ENCODE measurements at regions not wholly inside any gene's neighbourhood (a gene's known extent, or its start where the extent isn't known, plus 50 kb on each side); places are given as distances from the start of the nearest gene placed in this dataset.
A peak's percentile ranks its signal among the peaks of the same experiment; 100 is the strongest.

- H3K9me3 Mint-ChIP-seq (ENCODE audit: unreplicated experiment), result peaks cover 4% of the 10 kb centered on the region
- H3K36me3 Mint-ChIP-seq (ENCODE audit: low read depth, unreplicated experiment), result no peaks in the 10 kb centered on the region
- no peak overlapping the region for H3K4me3 ChIP-seq (ENCODE audit: insufficient read depth, low read depth, low read length)
- H3K27ac ChIP-seq (ENCODE audit: low read depth, low read length), result no peak overlapping the region
- H3K27me3 ChIP-seq (ENCODE audit: insufficient read depth, low read length), result no peaks in the 10 kb centered on the region
- H3K4me2 ChIP-seq (ENCODE audit: low read length), result no peak overlapping the region
- no peaks in the 10 kb centered on the region for H3K4me1 ChIP-seq (ENCODE audit: insufficient read depth, low read length)
- no peaks in the 10 kb centered on the region for H3K9me3 ChIP-seq (ENCODE audit: insufficient read depth, low read depth, low read length)
- no peak for DNase-seq (ENCODE audit: low read depth)
- no peak overlapping the region for H3K4me3 Mint-ChIP-seq (ENCODE audit: unreplicated experiment)
- no peak for FAIRE-seq
- H3K27me3 Mint-ChIP-seq (ENCODE audit: low read depth, unreplicated experiment), result peaks cover 22% of the 10 kb centered on the region
- H2AFZ ChIP-seq (ENCODE audit: low read depth, low read length), result no peak overlapping the region
- no peaks in the 10 kb centered on the region for H3K4me1 Mint-ChIP-seq (ENCODE audit: low read depth, unreplicated experiment)
- TF ChIP-seq CTCF (IDR thresholded peaks at IDR 0.05; ENCODE audit: insufficient read depth, low read depth, low read length), result no peak
- no peak for TF ChIP-seq EZH2 (IDR thresholded peaks at IDR 0.05; ENCODE audit: insufficient read depth, low read length)
- H3K79me2 ChIP-seq (ENCODE audit: insufficient read depth, low read length), result no peaks in the 10 kb centered on the region
- no peak overlapping the region for H3K9ac ChIP-seq (ENCODE audit: low read length)
- H3K36me3 ChIP-seq (ENCODE audit: insufficient read depth, low read length), result no peaks in the 10 kb centered on the region
- H4K20me1 ChIP-seq (ENCODE audit: insufficient read depth, low read length), result no peaks in the 10 kb centered on the region
- no peak overlapping the region for H3K27ac Mint-ChIP-seq (ENCODE audit: unreplicated experiment)
Measured at GRCh38 chr6:14929291-14929690, 316.6 kb upstream of the JARID2 start.

- H3K27ac ChIP-seq (ENCODE audit: low read depth, low read length), result no peak overlapping the region
- no peaks in the 10 kb centered on the region for H3K79me2 ChIP-seq (ENCODE audit: insufficient read depth, low read length)
- no peak overlapping the region for H2AFZ ChIP-seq (ENCODE audit: low read depth, low read length)
- no peak overlapping the region for H3K9ac ChIP-seq (ENCODE audit: low read length)
- no peaks in the 10 kb centered on the region for H3K36me3 ChIP-seq (ENCODE audit: insufficient read depth, low read length)
- FAIRE-seq (no peak), DNase-seq (ENCODE audit: low read depth) (no peak)
- H3K4me1 ChIP-seq (ENCODE audit: insufficient read depth, low read length), result no peaks in the 10 kb centered on the region
- TF ChIP-seq CTCF (IDR thresholded peaks at IDR 0.05; ENCODE audit: insufficient read depth, low read depth, low read length), result no peak
- no peak for TF ChIP-seq EZH2 (IDR thresholded peaks at IDR 0.05; ENCODE audit: insufficient read depth, low read length)
- Mint-ChIP-seq H3K27me3 (ENCODE audit: low read depth, unreplicated experiment) (peaks cover 20% of the 10 kb centered on the region), H3K36me3 (ENCODE audit: low read depth, unreplicated experiment) (no peaks in the 10 kb centered on the region), H3K9me3 (ENCODE audit: unreplicated experiment) (peaks cover 4% of the 10 kb centered on the region), H3K27ac (ENCODE audit: unreplicated experiment) (no peak overlapping the region), H3K4me1 (ENCODE audit: low read depth, unreplicated experiment) (no peaks in the 10 kb centered on the region), H3K4me3 (ENCODE audit: unreplicated experiment) (no peak overlapping the region)
- H3K9me3 ChIP-seq (ENCODE audit: insufficient read depth, low read depth, low read length), result no peaks in the 10 kb centered on the region
- no peak overlapping the region for H3K4me2 ChIP-seq (ENCODE audit: low read length)
- H3K27me3 ChIP-seq (ENCODE audit: insufficient read depth, low read length), result no peaks in the 10 kb centered on the region
- no peak overlapping the region for H3K4me3 ChIP-seq (ENCODE audit: insufficient read depth, low read depth, low read length)
- H4K20me1 ChIP-seq (ENCODE audit: insufficient read depth, low read length), result no peaks in the 10 kb centered on the region
Measured at GRCh38 chr6:14930366-14930989, 315.4 kb upstream of the JARID2 start.

GRCh38 chr6:14932485-14933182, 313.2 kb upstream of the JARID2 start:
- Mint-ChIP-seq H3K36me3 (ENCODE audit: low read depth, unreplicated experiment) (no peaks in the 10 kb centered on the region), H3K27me3 (ENCODE audit: low read depth, unreplicated experiment) (peaks cover 19% of the 10 kb centered on the region), H3K27ac (ENCODE audit: unreplicated experiment) (no peak overlapping the region), H3K9me3 (ENCODE audit: unreplicated experiment) (peaks cover 2% of the 10 kb centered on the region), H3K4me1 (ENCODE audit: low read depth, unreplicated experiment) (no peaks in the 10 kb centered on the region), H3K4me3 (ENCODE audit: unreplicated experiment) (no peak overlapping the region)
- no peaks in the 10 kb centered on the region for H4K20me1 ChIP-seq (ENCODE audit: insufficient read depth, low read length)
- H3K27me3 ChIP-seq (ENCODE audit: insufficient read depth, low read length), result no peaks in the 10 kb centered on the region
- H3K9me3 ChIP-seq (ENCODE audit: insufficient read depth, low read depth, low read length), result no peaks in the 10 kb centered on the region
- DNase-seq (ENCODE audit: low read depth) (no peak), FAIRE-seq (no peak)
- H3K4me1 ChIP-seq (ENCODE audit: insufficient read depth, low read length), result no peaks in the 10 kb centered on the region
- peak overlapping the region; percentile 18 for H2AFZ ChIP-seq (ENCODE audit: low read depth, low read length)
- H3K27ac ChIP-seq (ENCODE audit: low read depth, low read length), result no peak overlapping the region
- no peak for TF ChIP-seq CTCF (IDR thresholded peaks at IDR 0.05; ENCODE audit: insufficient read depth, low read depth, low read length)
- TF ChIP-seq EZH2 (IDR thresholded peaks at IDR 0.05; ENCODE audit: insufficient read depth, low read length), result no peak
- no peak overlapping the region for H3K4me3 ChIP-seq (ENCODE audit: insufficient read depth, low read depth, low read length)
- no peak overlapping the region for H3K9ac ChIP-seq (ENCODE audit: low read length)
- no peak overlapping the region for H3K4me2 ChIP-seq (ENCODE audit: low read length)
- no peaks in the 10 kb centered on the region for H3K36me3 ChIP-seq (ENCODE audit: insufficient read depth, low read length)
- no peaks in the 10 kb centered on the region for H3K79me2 ChIP-seq (ENCODE audit: insufficient read depth, low read length)
